ENCODE measurements at regions not wholly inside any gene's neighbourhood (a gene's known extent, or its start where the extent isn't known, plus 50 kb on each side); places are given as distances from the start of the nearest gene placed in this dataset.
A peak's percentile ranks its signal among the peaks of the same experiment; 100 is the strongest.

- no peak for DNase-seq (ENCODE audit: low read depth)
Observed at GRCh38 chr2:120455390-120455789, 109.5 kb downstream of the INHBB start.

DNA sequence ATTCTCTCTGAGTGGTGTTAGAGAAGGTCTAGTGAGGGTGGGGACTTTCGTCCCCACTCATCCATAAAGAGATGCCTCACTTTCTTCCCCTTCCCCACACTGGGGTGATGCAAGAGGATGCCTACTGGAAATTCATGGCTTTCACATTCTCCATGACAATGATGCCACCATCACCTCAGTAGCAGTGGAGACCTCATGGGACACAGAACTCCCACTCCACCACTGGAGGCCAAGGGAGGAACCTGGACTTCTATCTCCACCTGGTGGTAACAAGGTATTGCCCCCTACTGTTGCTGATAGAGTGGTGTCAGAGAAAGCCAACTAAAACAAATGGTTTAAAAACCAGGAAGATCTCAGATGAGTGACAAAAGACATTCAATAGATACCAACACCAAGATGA lies 110.9 kb downstream of the INHBB start:
- no peak for DNase-seq (ENCODE audit: low read depth)

GRCh38 chr2:120460511-120460910 lies 114.6 kb downstream of the INHBB start:
- DNase-seq (ENCODE audit: low read depth) = no peak

GRCh38 chr2:120461092-120461491 lies 115.2 kb downstream of the INHBB start:
- no peak for DNase-seq (ENCODE audit: low read depth)

- DNase-seq (ENCODE audit: low read depth) = no peak
Observed at GRCh38 chr2:120461546-120462537, 115.9 kb downstream of the INHBB start.

DNA sequence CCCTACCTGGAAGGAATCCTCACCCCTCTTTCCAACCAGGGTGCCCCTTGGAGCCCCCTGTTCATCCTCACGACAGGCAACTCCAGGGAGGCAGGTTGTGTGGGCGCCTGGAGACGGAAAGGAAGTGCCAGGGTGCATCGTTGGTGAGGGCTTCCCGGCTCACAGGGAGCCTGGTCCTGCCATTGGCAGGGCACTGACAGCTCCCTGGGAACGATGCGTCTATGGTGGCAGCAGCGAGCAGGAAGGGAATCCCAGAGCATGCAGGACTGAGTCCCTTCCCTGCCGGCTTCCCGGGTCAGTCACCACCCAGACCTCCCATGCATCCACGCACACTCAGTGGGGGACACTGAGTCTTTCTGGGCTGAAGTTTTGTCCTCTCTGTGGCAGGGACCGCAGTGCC lies 117.6 kb downstream of the INHBB start:
- no peak for DNase-seq (ENCODE audit: low read depth)

DNA sequence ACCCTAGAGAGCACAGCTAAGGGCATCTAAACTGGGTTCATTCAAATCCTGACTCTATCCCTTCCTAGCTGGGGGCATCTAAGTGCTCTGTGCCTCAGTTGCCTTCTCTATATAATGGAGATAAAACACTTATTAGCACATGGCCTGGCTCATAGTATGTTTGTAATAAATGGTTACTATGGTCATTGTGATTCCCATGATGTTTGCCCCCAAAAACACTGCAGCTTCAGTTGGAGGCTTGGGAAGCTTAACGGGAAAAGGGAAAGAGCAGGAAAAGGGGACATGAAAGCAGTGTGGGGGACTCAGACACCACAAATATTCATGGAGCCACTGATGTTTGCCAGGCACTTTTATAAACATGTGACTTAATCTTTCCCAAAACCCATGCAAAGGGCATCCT lies 118.1 kb downstream of the INHBB start:
- no peak for DNase-seq (ENCODE audit: low read depth)

DNA sequence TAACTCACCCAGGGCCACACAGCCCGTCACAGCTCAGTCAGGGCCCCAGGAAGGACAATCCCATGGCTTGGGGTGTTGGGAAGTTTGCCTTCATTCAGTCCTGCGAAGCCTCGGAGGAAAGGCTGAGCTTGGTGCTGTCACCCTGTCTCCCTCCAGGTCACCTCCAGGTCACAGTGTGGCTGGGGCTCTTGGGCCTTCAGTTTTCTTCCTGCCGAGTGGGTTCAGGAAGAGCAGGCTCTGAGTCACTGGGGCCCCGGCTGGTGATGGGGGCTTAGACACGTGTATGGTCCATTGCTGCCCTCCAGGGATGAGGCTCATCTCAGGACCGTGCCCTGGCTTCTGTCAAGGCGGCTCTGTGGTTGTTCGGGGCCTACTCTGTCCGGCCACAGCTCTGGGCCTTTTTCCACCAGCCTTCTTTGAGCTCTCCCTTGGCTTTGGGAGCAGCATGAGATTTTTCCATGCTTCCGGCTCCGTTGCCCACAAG lies 118.6 kb downstream of the INHBB start:
- DNase-seq (ENCODE audit: low read depth) = no peak

- DNase-seq (ENCODE audit: low read depth) = no peak
Observed at GRCh38 chr2:120465012-120465700, 119.2 kb downstream of the INHBB start.

GRCh38 chr2:120465701-120465988 lies 119.7 kb downstream of the INHBB start:
- DNase-seq (ENCODE audit: low read depth) = no peak

DNA sequence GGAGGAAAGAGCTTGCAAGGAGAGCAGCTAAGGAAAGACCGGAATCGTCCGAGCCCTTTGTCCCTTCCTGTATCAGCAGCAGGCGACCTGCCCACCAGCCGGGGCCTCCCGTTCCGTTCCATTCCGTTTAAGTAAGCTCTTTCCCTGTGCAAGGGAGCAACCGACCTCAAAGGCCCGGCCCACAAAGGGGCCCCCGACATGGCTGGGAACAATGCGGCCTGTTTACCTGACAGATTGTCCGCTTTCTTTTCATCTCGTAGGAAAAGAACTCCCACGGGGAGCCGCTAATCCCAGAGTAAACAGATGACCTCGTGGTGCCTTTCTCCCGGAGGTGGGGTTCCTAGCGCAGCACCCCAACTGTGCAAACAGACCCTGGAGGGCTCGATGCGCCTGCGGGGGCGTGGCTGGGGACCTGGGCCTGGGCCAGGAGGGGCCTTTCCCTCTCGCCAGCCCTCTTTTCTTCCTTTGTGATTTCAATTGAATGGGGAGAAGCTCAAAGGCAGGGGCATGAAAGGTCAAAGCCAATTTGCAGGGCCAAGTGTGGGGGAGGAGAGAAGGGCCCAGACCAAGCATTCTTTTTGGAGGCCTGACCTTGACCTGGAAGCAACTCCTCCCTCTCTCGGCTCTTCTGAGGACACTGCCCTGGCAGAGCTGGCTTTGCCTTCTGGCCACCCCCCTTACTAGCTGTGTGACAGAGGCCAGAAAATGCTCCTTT lies 120.2 kb downstream of the INHBB start:
- DNase-seq (ENCODE audit: low read depth) = no peak

- no peak for DNase-seq (ENCODE audit: low read depth)
Observed at GRCh38 chr2:120466704-120467054, 120.7 kb downstream of the INHBB start.

- no peak for DNase-seq (ENCODE audit: low read depth)
Observed at GRCh38 chr2:120468136-120468535, 122.2 kb downstream of the INHBB start.

DNA sequence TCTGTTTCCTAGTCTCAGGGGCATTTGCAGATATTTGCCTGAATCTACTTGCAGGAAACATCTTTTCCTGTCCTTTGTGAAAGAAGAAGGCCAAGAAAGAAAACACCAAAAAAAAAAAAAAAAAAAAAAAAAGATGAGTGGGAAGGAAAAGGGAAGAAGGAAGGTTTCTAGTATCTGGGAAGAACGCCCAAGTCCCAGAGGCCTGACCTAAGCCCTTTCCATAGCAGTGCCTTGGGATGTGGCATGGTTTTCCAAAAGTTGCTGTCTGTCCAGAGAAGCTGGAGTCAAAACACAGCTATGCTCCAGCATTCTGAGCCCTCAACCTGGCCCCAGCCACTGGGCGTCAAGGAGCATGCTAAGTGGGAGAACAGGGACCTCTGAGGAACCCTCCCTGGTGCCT lies 123.5 kb downstream of the INHBB start:
- DNase-seq (ENCODE audit: low read depth) = no peak

- peak; percentile 95 for DNase-seq (ENCODE audit: low read depth)
Observed at GRCh38 chr2:120470041-120470965, 124.4 kb downstream of the INHBB start.

GRCh38 chr2:120471166-120471565 lies 125.2 kb downstream of the INHBB start:
- DNase-seq (ENCODE audit: low read depth) = no peak

DNA sequence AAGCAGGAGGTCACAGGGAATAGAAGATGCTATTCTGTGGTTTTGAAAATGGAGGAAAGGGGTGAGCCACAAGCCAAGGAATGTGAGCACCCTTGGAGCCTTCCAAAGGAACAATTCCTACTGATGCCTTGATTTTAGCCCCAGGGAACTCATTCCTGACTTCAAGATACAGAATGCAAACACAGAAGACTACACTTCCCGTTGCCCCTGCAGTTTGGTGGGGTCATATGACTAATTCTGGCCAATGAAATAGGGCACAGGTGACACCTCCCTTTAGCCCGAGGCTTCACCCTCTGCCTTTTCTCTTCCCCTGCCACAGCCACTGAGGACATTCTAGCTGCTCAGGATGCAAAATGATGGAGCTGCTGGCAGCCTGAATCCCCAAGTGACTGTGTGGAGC lies 126.1 kb downstream of the INHBB start:
- DNase-seq (ENCODE audit: low read depth) = no peak

DNA sequence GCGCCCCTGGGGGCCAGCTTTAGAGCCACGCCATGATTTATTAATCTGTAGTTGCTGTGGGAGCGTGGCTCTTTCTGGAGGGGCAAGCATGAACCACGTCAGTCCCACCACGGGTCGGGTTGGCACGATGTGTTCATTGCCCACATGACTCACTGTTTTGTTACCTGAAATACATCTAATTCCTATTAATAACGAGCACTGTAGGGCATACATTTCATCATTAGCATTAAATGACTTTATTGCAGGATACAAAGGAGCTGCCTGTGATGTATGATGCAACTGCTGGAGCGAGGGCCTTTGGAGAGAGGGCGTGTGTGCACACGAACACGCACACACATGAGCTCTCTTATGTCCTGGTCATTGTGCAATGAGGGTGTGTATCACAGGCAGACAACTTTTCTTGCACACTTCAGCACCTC lies 127.0 kb downstream of the INHBB start:
- no peak for DNase-seq (ENCODE audit: low read depth)

DNA sequence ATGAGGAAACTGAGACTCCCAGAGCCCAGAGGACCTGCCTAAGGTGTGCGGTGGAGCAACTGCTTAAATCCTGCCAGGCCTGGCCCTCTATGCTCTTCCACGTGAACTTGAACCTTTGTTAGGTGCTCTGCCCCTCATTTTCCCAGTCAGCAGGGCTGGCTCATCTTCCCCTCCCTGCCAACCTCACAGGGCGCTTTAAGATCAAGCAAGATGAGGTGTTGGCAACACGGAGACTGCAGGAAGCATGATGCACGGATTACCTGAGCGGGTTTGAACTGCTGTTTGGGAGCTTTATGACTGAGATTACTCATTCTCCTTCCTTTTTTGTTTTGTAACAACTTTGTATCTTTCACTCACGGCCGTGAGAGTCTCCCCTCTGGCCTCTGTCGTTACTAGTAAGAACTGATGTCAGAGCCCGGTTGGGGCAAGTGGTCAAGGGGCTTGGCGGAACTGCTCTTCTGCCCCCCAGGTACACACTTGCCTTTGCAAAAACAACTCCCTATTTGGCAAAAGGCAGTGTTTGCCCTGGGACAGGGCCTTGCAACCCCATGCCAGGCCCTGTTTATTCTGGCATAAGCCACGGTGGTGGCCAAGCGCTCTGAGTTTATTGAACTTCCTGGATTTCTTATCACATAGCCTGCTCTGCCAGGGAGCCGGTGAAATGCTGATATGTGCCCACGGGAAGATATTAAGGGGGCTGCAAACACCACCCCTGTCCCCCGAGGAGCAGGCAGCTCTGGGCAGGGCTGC lies 127.8 kb downstream of the INHBB start:
- DNase-seq (ENCODE audit: low read depth) = no peak

DNA sequence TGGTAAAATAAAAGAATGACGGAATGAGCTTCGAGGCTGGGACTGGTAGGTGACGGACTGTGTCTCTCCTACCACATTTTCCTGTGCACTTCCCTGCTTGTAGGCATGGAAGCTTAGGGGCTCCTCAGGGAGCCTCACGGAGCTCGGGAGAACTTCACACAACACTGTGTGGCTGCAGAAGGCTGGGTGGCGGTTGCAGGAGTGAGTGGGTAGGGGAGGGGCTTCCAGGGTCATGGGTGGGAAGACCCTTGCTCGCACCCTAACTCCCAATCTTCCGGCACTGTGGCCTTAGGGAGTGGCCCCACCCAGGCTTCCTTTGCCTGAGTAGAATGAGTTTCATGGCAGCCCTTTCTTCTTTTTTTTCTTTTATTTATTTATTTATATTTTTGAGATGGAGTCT lies 128.6 kb downstream of the INHBB start:
- no peak for DNase-seq (ENCODE audit: low read depth)

GRCh38 chr2:120476141-120476540 lies 130.2 kb downstream of the INHBB start:
- no peak for DNase-seq (ENCODE audit: low read depth)
